SK-N-MC (cell line): ENCODE measurements at regions not wholly inside any gene's neighbourhood (a gene's known extent, or its start where the extent isn't known, plus 50 kb on each side); places are given as distances from the start of the nearest gene placed in this dataset.

ENCODE experiments used
- EZH2 ChIP-seq: fragments of 200-600 bp; sonication (generic); IDR thresholded peaks from one replicate; pipeline ENCODE4 v1.6.1; 2017; ENCODE audit warnings: antibody characterized with exemption
- POLR2AphosphoS5 ChIP-seq: IDR thresholded peaks from 2 replicates; pipeline ENCODE4 v1.6.1; 2012; ENCODE audit warnings: mild to moderate bottlenecking, low read depth, low read length, borderline replicate concordance

- TF ChIP-seq POLR2AphosphoS5 (no peak), EZH2 (no peak)
Observed at GRCh38 chr17:77772899-77773358, 185.6 kb upstream of the TNRC6C start.
